GM12878 (cell line): ENCODE measurements at regions not wholly inside any gene's neighbourhood (a gene's known extent, or its start where the extent isn't known, plus 50 kb on each side); places are given as distances from the start of the nearest gene placed in this dataset.

ENCODE experiments used
- ATAC-seq: fragments of 200-7000 bp; cut with Tn5 transposase; 3 replicates; pipeline ENCODE4 v1.9.1; 2020; ENCODE audit warnings: mild to moderate bottlenecking, moderate library complexity
- BruUV-seq: library from RNA; stranded (reverse); fragments of 400-500 nt; replicated peaks from 2 replicates; lab custom pipeline; 2021; lab: Mats Ljungman, UMichigan
- CTCF ChIA-PET: fragments of 300-600 bp; sonication (Branson Sonifier 250); formaldehyde crosslinking; extraction: SDS; loops from one replicate; lab custom pipeline; 2021; ENCODE audit warnings: inconsistent platforms; lab: Yijun Ruan, JAX
- POLR2A ChIA-PET: fragments of 350-600 bp; formaldehyde crosslinking; extraction: SDS; loops from one replicate; lab custom pipeline; 2021; ENCODE audit warnings: inconsistent platforms; lab: Charles Lee
- RAD21 ChIA-PET: fragments of 300-600 bp; sonication (Branson Sonifier 250); formaldehyde crosslinking; loops from one replicate; lab custom pipeline; 2023; ENCODE audit warnings: antibody characterized with exemption; ENCODE audit not compliant: unreplicated experiment; lab: Charles Lee
- SMC1A ChIA-PET: fragments of 300-600 bp; sonication (Branson Sonifier 250); formaldehyde crosslinking; loops from one replicate; lab custom pipeline; 2023; ENCODE audit not compliant: unreplicated experiment, uncharacterized antibody; lab: Charles Lee
- DNase-seq: peaks from one replicate; pipeline ENCODE4 v3.0.0-alpha.2; 2011; ENCODE audit warnings: low read depth, low spot score
- FAIRE-seq: peaks from 3 replicates; lab custom pipeline; 2011; peaks lifted over from hg19 to GRCh38; lab: Jason Lieb, UNC
- H2AFZ ChIP-seq: 2 replicates; pipeline ENCODE4 v1.6.0; 2011; ENCODE audit warnings: low read depth, low read length, control low read depth; ENCODE audit not compliant: control insufficient read depth
- H3K27ac ChIP-seq: 2 replicates; pipeline ENCODE4 v1.5.1; 2011; ENCODE audit warnings: control low read depth; ENCODE audit not compliant: control insufficient read depth, insufficient read depth
- H3K27me3 ChIP-seq, 2 experiments: replicated peaks in 1 of 2; 2 replicates each; pipeline versions ENCODE4 v1.6.0 to v1.6.1; 2011; ENCODE audit warnings: low read length in 1 of 2; ENCODE audit not compliant: control insufficient read depth in 2 of 2, insufficient read depth in 2 of 2
- H3K36me3 ChIP-seq, 2 experiments: 2 replicates each; pipeline ENCODE4 v1.5.1; 2011; ENCODE audit warnings: low read length in 1 of 2; ENCODE audit not compliant: control insufficient read depth in 2 of 2, insufficient read depth in 2 of 2
- H3K4me1 ChIP-seq: 2 replicates; pipeline ENCODE4 v1.6.1; 2011; ENCODE audit warnings: mild to moderate bottlenecking, low read length, moderate library complexity, mixed read lengths; ENCODE audit not compliant: control insufficient read depth, insufficient read depth
- H3K4me2 ChIP-seq: 2 replicates; pipeline ENCODE4 v1.6.0; 2011; ENCODE audit warnings: control low read depth; ENCODE audit not compliant: control insufficient read depth, insufficient read depth
- H3K4me3 ChIP-seq: fragments of 200-600 bp; sonication (generic); 2 replicates; pipeline ENCODE4 v1.5.1; 2016
- H3K79me2 ChIP-seq: 2 replicates; pipeline ENCODE4 v1.6.0; 2011; ENCODE audit warnings: low read length; ENCODE audit not compliant: control insufficient read depth, insufficient read depth
- H3K9ac ChIP-seq: 2 replicates; pipeline ENCODE4 v1.8.0; 2011; ENCODE audit warnings: low read length, control low read depth, mixed read lengths; ENCODE audit not compliant: control insufficient read depth, insufficient read depth
- H3K9me3 ChIP-seq: replicated peaks from 3 replicates; pipeline ENCODE4 v1.5.1; 2011; ENCODE audit warnings: mild to moderate bottlenecking, low read length; ENCODE audit not compliant: control insufficient read depth, insufficient read depth
- H4K20me1 ChIP-seq: 2 replicates; pipeline ENCODE4 v1.6.0; 2011; ENCODE audit not compliant: control insufficient read depth, insufficient read depth
- IKZF1 ChIP-seq: fragments of 450-650 bp; conservative IDR thresholded peaks from 2 replicates; pipeline ENCODE4 v1.6.1; 2017; ENCODE audit warnings: antibody characterized with exemption, mild to moderate bottlenecking
- KDM1A ChIP-seq: fragments of 200-600 bp; sonication (generic); IDR thresholded peaks from 2 replicates; pipeline ENCODE4 v1.6.1; 2016; ENCODE audit warnings: borderline replicate concordance
- NR2C1 ChIP-seq: fragments of 450-650 bp; IDR thresholded peaks from 2 replicates; pipeline ENCODE4 v1.6.1; 2017; ENCODE audit warnings: antibody characterized with exemption, mild to moderate bottlenecking, moderate library complexity
- PKNOX1 ChIP-seq: fragments of 450-650 bp; IDR thresholded peaks from 2 replicates; pipeline ENCODE4 v1.6.1; 2016; ENCODE audit warnings: mild to moderate bottlenecking
- ZSCAN29 ChIP-seq: fragments of 450-650 bp; IDR thresholded peaks from 2 replicates; pipeline ENCODE4 v1.6.1; 2017; ENCODE audit warnings: mild to moderate bottlenecking, moderate library complexity
- WGBS: methylation state at CpG from one replicate; pipeline ENCODE4 v1.1.6; 2016; ENCODE audit warnings: low lambda C conversion rate; ENCODE audit not compliant: insufficient replicate concordance, insufficient coverage; ENCODE audit errors: missing lambda C conversion rate; 5-methylcytosine and 5-hydroxymethylcytosine counted together
- in situ Hi-C: fragments of 300-500 bp; cut with MboI; formaldehyde crosslinking; loops from 9 replicates; pipeline ENCODE4 v1.14.3; 2018; ENCODE audit warnings: mixed read lengths
- intact Hi-C: fragments of 100-400 bp; cut with micrococcal nuclease; formaldehyde crosslinking; loops from one replicate; pipeline ENCODE4 v1.14.2; 2022; ENCODE audit not compliant: unreplicated experiment
- TF ChIP-seq, protein P1 (sequence below), 3 experiments: IDR thresholded peaks in 2 of 3; conservative IDR thresholded peaks in 1 of 3; 2 replicates each; pipeline ENCODE4 v1.5.1; 2011; ENCODE audit warnings: low read depth in 3 of 3, low read length in 3 of 3, mild to moderate bottlenecking in 3 of 3, control low read depth in 2 of 3, moderate library complexity in 2 of 3, inconsistent platforms in 1 of 3, mixed read lengths in 1 of 3; ENCODE audit not compliant: control insufficient read depth in 2 of 3, insufficient read depth in 1 of 3; ENCODE audit errors: extremely low read depth in 1 of 3
- TF ChIP-seq, protein P2 (sequence below): IDR thresholded peaks from 2 replicates; pipeline ENCODE4 v1.6.1; 2011; ENCODE audit warnings: mild to moderate bottlenecking, low read depth, low read length, moderate library complexity; ENCODE audit not compliant: insufficient replicate concordance

DNA sequence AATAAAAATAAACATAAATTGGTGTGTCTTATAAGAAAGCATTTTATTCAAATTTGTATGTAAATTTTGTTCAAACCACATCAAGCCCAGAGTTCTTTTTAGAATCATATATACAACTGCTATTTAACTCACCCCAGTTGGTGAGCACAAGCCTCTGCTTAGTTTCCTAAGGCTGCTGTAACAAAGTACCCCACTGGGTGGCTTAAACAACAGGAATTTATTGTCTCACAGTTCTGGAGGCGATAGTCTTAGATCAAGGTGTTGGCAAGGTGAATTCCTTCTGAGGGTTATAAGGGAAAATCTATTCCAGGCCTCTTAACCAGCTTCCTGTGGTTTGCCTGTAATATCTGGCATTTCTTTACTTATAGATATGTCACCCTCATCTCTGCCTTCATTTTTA lies 1133.5 kb downstream of the OLFM4 start:
- Histone ChIP-seq H3K4me2 (no peak overlapping the region), H3K4me1 (no peaks in the 10 kb centered on the region), H3K36me3 (no peaks in the 10 kb centered on the region), H3K79me2 (no peaks in the 10 kb centered on the region), H3K27ac (no peak overlapping the region), H2AFZ (no peak overlapping the region), H3K9me3 (no peaks in the 10 kb centered on the region), H3K9ac (no peak overlapping the region), H3K27me3 (no peaks in the 10 kb centered on the region), H4K20me1 (no peaks in the 10 kb centered on the region), H3K4me3 (no peak overlapping the region)
- ChIA-PET CTCF (no interaction called here), RAD21 (no interaction called here), POLR2A (no interaction called here), SMC1A (no interaction called here)
- no peak for TF ChIP-seq KDM1A
- no peak for TF ChIP-seq PKNOX1
- no peak for TF ChIP-seq IKZF1
- TF ChIP-seq, protein P1, sequence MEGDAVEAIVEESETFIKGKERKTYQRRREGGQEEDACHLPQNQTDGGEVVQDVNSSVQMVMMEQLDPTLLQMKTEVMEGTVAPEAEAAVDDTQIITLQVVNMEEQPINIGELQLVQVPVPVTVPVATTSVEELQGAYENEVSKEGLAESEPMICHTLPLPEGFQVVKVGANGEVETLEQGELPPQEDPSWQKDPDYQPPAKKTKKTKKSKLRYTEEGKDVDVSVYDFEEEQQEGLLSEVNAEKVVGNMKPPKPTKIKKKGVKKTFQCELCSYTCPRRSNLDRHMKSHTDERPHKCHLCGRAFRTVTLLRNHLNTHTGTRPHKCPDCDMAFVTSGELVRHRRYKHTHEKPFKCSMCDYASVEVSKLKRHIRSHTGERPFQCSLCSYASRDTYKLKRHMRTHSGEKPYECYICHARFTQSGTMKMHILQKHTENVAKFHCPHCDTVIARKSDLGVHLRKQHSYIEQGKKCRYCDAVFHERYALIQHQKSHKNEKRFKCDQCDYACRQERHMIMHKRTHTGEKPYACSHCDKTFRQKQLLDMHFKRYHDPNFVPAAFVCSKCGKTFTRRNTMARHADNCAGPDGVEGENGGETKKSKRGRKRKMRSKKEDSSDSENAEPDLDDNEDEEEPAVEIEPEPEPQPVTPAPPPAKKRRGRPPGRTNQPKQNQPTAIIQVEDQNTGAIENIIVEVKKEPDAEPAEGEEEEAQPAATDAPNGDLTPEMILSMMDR (IDR thresholded peaks at IDR 0.05 in 2 of 3, conservative IDR thresholded peaks at IDR 0.05 in 1 of 3; ENCODE audit: control insufficient read depth in 2 of 3, extremely low read depth in 1 of 3, insufficient read depth in 1 of 3, low read depth in 3 of 3, low read length in 3 of 3): no peak
- TF ChIP-seq, protein P2, sequence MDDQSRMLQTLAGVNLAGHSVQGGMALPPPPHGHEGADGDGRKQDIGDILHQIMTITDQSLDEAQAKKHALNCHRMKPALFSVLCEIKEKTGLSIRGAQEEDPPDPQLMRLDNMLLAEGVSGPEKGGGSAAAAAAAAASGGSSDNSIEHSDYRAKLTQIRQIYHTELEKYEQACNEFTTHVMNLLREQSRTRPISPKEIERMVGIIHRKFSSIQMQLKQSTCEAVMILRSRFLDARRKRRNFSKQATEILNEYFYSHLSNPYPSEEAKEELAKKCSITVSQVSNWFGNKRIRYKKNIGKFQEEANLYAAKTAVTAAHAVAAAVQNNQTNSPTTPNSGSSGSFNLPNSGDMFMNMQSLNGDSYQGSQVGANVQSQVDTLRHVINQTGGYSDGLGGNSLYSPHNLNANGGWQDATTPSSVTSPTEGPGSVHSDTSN: no peak
- TF ChIP-seq NR2C1: no peak
- no peak for TF ChIP-seq ZSCAN29
- DNase-seq: no peak
- WGBS: 0% methylated on average over 1 of the region's 1 CpG
- no peak for ATAC-seq
- intact Hi-C loops: no loop called here
- no peak for FAIRE-seq
- in situ Hi-C loops: no loop called here
- no TSS peak for BruUV-seq
